C4-2B (cell line): ENCODE measurements at regions not wholly inside any gene's neighbourhood (a gene's known extent, or its start where the extent isn't known, plus 50 kb on each side); places are given as distances from the start of the nearest gene placed in this dataset.

Experiments used
- CTCF ChIP-seq: fragments of 450-650 bp; conservative IDR thresholded peaks from 2 replicates; pipeline ENCODE4 v1.5.1; 2017; ENCODE audit warnings: mild to moderate bottlenecking
- ZFX ChIP-seq: fragments of 450-650 bp; IDR thresholded peaks from 2 replicates; pipeline ENCODE4 v1.6.1; 2017

- TF ChIP-seq ZFX, result no peak
- TF ChIP-seq CTCF, result no peak
Measured at GRCh38 chr2:11898576-11898975, 152.1 kb downstream of the LPIN1 start.
